GM19035 (cell line): ENCODE measurements at regions not wholly inside any gene's neighbourhood (a gene's known extent, or its start where the extent isn't known, plus 50 kb on each side); places are given as distances from the start of the nearest gene placed in this dataset.
"Not testable (repeated sequence)": the region's sequence is repeated elsewhere in the genome, so short reads cannot be mapped to it uniquely, and the experiment has no call there.

ENCODE experiments used
- ATAC-seq: cut with Tn5 transposase; IDR thresholded peaks from one replicate; pipeline ENCODE4 v1.9.1; 2021; ENCODE audit not compliant: unreplicated experiment

DNA sequence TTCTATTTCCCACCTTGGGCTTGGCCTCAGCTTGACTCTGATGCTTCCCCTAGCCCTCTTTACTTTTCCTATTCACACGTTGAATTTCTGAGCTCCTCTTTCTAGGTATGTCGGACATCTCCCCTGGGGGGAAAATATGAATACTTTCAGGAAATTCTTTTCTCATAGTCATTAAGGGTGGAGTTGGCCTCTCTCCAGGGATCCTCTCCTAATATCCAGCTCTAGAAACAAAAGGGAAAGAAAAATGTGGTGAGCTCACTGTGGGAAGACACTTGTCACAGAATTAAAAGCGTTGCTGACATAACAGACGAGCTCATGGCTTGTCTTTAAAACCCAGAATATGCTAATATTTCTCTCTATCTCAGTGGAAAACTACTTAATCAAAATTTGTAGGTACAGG is 132.7 kb upstream of the MEX3C start:
- ATAC-seq, result no peak

DNA sequence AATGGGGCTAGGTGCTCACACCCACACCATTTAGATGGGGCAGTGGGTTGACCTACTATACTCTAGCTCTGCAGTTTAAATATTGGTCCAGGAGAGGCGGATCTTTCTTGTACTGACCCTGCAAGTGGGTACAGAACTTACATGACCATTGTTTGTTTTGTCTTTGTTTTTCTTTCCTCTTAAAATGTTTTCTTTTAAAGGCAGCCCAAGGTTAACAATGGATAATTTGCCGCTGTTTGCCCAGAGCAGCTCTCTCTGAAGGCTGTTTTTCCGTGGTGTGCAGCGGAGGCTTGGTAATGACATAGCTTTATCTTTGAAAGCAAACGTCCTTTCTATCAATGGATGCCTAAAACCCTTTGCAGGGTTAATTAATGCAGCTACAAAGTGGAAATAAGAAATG is 133.3 kb upstream of the MEX3C start:
- no peak for ATAC-seq

- no peak for ATAC-seq
Observed at GRCh38 chr18:51337406-51337805, 139.9 kb upstream of the MEX3C start.

GRCh38 chr18:51339856-51340255 is 142.4 kb upstream of the MEX3C start:
- no peak for ATAC-seq

- no peak for ATAC-seq
Observed at GRCh38 chr18:51340332-51340731, 142.9 kb upstream of the MEX3C start.

- no peak for ATAC-seq
Observed at GRCh38 chr18:51342815-51343214, 145.3 kb upstream of the MEX3C start.

DNA sequence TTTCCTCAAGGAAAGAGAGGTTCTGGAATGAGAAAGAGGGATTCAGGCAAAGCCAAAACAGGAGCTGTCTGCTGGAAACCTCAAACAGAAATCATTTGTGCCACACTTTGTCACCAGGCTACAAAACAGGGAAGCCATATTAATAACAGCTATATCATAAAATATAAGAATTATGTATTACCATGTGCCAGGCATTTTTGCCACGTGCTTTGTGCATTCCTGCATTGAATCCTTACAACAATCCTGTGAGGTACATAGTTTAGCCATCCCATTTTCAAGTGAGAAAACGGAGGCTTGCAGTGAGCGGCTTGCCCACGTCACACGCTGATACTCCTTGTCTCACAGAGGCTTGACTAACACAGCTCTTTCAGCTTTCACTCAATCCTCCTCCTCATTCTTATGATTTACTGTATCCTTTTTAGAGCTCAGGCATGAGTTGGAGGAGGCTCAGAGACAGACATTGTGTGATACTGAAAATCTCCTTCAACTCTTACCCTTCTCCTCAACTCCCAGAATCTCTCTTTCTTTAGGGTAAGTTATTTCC is 148.4 kb upstream of the MEX3C start:
- no peak for ATAC-seq

DNA sequence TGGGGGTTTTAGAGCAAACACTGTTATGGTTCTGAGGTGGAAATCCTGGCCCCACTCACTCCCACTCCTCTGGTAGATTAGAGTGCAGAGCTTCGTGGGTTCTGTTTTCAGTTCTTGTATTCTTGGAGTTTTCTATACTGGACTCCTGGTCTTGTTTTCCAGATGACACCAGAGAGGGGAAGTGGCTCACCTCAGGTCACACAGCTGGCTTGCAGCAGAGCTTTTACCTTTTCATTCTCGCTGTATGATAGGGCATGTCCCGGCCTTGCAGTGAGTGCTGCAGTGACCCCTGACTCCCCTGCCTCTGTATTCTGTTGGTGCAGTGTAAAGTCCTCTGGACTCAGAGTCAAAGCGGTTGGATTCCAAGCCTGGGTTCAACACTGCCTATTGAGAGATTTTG is 148.9 kb upstream of the MEX3C start:
- ATAC-seq, result no peak

- no peak for ATAC-seq
Observed at GRCh38 chr18:51350081-51350480, 152.6 kb upstream of the MEX3C start.

GRCh38 chr18:51355841-51356240 is 158.4 kb upstream of the MEX3C start:
- no peak for ATAC-seq

- ATAC-seq, result not testable (repeated sequence)
Observed at GRCh38 chr18:51360301-51360700, 162.8 kb upstream of the MEX3C start.

DNA sequence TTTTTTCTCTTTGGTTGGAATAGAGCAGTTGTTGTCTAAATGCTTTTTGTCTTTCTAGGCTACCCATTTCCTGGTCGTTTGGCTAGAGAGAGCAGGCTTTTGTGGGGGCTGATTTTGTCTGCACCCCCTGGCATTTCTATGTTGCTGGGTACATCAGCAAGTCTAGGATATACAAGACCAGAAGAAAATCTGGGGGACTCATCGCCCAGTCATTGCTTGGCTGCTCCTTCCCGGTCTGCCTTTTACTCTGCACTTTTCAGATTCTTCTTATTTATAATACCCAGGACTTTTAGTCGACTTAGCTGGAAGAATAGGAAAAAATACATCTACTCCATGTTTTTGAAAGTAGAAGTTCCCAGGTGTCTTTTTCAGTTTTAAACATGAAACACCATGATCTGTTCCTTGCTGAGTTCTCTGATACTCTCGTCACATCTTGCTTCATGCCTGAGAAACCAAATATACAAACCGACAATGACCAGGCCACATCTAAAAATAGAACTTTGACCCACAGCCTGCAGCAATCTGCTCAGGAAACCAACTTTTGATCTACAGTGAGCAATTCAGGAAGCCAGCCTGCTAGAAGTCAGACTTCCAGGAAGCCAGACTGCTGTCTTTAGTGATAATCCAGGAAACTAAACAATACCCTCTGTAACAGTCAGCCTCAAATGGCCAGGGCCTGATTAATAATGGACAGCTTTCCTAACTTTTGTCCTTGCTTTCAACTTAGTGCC is 163.8 kb upstream of the MEX3C start:
- peak; percentile 74 for ATAC-seq

- no peak for ATAC-seq
Observed at GRCh38 chr18:51363384-51363783, 165.9 kb upstream of the MEX3C start.

GRCh38 chr18:51370996-51371395 is 173.5 kb upstream of the MEX3C start:
- ATAC-seq, result no peak

GRCh38 chr18:51371929-51372328 is 174.4 kb upstream of the MEX3C start:
- ATAC-seq, result no peak

DNA sequence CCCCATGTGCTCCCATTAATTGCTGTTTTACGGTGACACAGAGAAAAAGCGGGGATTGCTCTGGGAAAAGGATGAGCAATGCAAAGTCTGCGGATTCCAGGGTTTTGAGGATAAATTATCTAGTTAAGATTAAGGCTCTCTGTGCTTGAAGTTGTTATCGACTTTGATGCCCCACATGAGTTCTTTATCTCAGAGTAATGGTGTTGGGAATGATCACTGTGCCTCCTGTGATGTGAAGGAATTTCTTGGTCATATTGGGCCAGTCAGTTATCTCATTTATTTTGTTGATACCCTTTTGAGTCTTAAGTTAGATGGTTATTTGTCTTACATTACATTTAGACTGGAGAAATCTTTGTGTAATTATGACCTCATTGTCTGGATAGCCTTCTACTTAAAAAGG is 184.6 kb upstream of the MEX3C start:
- no peak for ATAC-seq

- no peak for ATAC-seq
Observed at GRCh38 chr18:51383116-51383515, 185.6 kb upstream of the MEX3C start.

DNA sequence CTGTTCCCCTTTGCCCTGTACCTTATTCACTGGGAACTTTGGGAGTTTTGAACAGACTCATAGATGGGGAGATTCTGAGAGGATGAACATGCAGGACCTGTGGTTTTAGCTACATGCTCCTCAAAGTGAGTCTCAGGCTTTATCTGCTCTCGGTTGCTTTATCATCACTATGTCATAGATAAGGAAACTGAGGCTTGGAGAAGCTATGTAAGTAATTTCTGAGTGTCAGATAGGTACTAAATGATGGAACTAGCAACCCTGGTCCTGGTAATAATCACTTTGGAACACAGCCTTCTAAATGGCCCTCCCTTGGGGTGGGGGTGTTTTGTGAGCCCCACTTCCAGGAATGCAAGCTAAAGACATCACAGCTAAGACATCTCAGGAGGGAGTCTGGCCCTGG is 186.2 kb upstream of the MEX3C start:
- ATAC-seq, result no peak

DNA sequence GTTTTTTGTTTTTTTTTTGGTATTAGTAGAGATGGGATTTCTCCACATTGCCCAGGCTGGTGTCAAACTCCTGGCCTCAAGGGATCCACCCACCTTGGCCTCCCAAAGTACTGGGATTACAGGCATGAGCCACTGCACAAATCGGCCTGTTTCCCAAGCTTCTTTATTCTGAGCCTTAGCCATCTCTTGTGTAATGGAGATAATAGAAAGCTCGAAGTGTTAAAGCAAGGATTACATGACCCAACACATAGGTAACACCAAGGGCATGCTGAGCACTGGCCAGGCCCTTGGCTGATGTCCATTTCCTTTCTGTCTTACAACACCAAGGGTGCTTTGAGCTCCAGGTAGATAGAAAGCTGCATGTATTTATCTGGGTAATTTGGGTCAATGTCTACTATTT is 187.8 kb upstream of the MEX3C start:
- ATAC-seq, result no peak

DNA sequence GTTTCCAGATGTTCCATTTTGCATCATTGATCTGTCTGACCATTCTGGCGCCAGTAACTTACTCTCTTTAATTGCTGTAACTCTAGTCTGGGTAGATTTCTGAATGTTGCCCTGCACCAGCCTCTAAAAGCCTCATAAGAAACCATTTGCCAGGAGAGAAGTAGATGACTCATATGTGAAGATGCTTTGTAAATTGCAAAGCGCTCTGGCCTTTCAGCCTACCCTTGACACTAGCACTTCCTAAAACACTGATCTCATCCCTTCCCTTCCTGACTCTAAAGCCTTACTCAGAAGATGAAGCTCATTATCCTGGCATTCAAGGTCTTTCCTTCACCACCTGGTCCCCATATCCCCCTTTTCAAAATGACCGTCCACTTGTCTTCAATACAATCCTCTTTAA is 193.2 kb upstream of the MEX3C start:
- no peak for ATAC-seq

DNA sequence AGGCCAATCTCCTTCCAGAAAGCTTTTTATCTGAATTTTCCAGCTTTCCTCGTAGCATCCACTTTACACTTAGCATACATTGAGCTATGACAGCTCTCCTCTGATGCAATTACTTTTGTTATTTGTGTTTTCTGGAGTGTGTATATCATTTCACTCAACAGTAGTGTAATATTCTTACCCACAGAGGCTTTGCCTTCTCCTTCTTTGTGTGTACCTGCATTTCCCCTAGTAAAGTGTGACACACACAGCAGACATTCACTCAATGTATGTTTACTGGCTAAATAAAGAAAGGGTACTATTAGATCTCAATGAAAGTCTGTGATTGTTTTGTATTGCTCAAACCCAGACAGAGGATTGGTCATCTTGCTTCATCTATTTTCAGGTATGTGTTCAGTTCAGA is 193.7 kb upstream of the MEX3C start:
- no peak for ATAC-seq

DNA sequence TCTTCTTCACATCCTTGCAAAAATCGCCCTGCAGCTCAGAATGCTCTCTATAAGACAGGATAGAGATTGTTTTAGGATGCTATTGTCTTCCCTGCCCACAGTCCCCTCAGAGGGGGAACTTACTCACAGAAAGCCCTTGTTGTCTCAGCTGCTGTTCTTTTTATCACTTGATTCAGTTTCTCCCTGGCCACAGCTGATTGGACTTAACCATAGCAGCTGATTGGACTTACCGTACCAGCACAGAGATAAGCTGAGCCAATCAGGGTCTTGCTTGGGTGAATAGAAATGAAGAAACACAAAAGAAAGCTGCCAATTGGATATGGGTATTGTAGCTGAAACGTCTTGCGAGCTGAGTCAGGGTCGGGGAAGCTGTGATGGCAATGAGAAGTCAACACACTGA is 194.2 kb upstream of the MEX3C start:
- ATAC-seq, result no peak

- ATAC-seq, result no peak
Observed at GRCh38 chr18:51397347-51397962, 200.0 kb upstream of the MEX3C start.
